HepG2 (cell line): ENCODE measurements at regions not wholly inside any gene's neighbourhood (a gene's known extent, or its start where the extent isn't known, plus 50 kb on each side); places are given as distances from the start of the nearest gene placed in this dataset.

Source experiments
- AGO2 ChIP-seq: fragments of 200-400 bp; formaldehyde crosslinking; optimal IDR thresholded peaks from 2 replicates; pipeline ENCODE3; 2017; ENCODE audit warnings: mild to moderate bottlenecking, low read depth, low read length, moderate library complexity
- ARNT ChIP-seq: fragments of 450-650 bp; IDR thresholded peaks from 2 replicates; pipeline ENCODE4 v1.6.1; 2017
- CBFB ChIP-seq: sonication (generic); formaldehyde crosslinking; IDR thresholded peaks from 2 replicates; pipeline ENCODE4 v1.4.0; 2020; ENCODE audit warnings: missing genetic modification reagents
- HOXA9 ChIP-seq: sonication (generic); formaldehyde crosslinking; IDR thresholded peaks from 2 replicates; pipeline ENCODE4 v1.8.1; 2022; ENCODE audit warnings: missing genetic modification reagents, mild to moderate bottlenecking, moderate library complexity, borderline replicate concordance
- PAX8 ChIP-seq: sonication (generic); formaldehyde crosslinking; IDR thresholded peaks from 2 replicates; pipeline ENCODE4 v1.8.0; 2022; ENCODE audit warnings: mild to moderate bottlenecking, missing genetic modification reagents, borderline replicate concordance
- SMC3 ChIP-seq: IDR thresholded peaks from 2 replicates; pipeline ENCODE4 v1.6.1; 2011; ENCODE audit warnings: low read length, improper control_type of control experiment
- ZBTB1 ChIP-seq: sonication (generic); formaldehyde crosslinking; IDR thresholded peaks from 2 replicates; pipeline ENCODE4 v1.4.0; 2020; ENCODE audit warnings: missing genetic modification reagents, borderline replicate concordance
- ZNF564 ChIP-seq: sonication (generic); formaldehyde crosslinking; IDR thresholded peaks from 2 replicates; pipeline ENCODE4 v1.8.1; 2023; ENCODE audit warnings: mild to moderate bottlenecking, missing genetic modification reagents
- TF ChIP-seq, protein P1 (sequence below): sonication (generic); formaldehyde crosslinking; IDR thresholded peaks from 2 replicates; pipeline ENCODE4 v1.5.0; 2020; ENCODE audit warnings: mild to moderate bottlenecking, missing genetic modification reagents, moderate library complexity
- TF ChIP-seq, protein P2 (sequence below): sonication (generic); formaldehyde crosslinking; IDR thresholded peaks from 2 replicates; pipeline ENCODE4 v1.8.1; 2023; ENCODE audit warnings: missing genetic modification reagents, inconsistent platforms, borderline replicate concordance

DNA sequence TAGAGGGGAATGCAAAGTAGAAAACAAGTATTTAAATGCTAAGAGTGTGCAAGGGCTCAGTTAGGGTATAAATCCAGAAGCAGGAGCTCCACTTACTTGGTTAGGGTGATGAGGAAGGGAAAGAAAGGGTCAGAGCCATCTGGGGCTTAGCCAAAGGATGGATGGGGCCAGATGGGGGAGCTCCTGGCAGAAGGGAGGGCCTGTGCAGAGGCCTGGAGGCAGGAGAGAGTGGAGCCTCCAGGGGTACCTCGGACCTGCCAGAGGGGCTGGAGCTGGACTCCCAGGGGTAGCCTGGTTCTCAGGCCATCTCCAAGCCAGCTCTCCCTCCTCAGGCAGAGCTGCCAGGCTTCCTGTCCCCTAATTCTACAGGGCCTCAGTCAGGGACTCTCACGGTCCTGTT, 506.3 kb downstream of the SHQ1 start:
- no peak for TF ChIP-seq SMC3
- TF ChIP-seq, protein P1, sequence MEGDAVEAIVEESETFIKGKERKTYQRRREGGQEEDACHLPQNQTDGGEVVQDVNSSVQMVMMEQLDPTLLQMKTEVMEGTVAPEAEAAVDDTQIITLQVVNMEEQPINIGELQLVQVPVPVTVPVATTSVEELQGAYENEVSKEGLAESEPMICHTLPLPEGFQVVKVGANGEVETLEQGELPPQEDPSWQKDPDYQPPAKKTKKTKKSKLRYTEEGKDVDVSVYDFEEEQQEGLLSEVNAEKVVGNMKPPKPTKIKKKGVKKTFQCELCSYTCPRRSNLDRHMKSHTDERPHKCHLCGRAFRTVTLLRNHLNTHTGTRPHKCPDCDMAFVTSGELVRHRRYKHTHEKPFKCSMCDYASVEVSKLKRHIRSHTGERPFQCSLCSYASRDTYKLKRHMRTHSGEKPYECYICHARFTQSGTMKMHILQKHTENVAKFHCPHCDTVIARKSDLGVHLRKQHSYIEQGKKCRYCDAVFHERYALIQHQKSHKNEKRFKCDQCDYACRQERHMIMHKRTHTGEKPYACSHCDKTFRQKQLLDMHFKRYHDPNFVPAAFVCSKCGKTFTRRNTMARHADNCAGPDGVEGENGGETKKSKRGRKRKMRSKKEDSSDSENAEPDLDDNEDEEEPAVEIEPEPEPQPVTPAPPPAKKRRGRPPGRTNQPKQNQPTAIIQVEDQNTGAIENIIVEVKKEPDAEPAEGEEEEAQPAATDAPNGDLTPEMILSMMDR (CRISPR knock-in tag), result no peak
- no peak for TF ChIP-seq ZNF564 (CRISPR knock-in tag)
- no peak for TF ChIP-seq ZBTB1
- no peak for TF ChIP-seq CBFB (CRISPR knock-in tag)
- TF ChIP-seq PAX8, result no peak
- no peak for TF ChIP-seq ARNT
- no peak for TF ChIP-seq AGO2
- TF ChIP-seq, protein P2, sequence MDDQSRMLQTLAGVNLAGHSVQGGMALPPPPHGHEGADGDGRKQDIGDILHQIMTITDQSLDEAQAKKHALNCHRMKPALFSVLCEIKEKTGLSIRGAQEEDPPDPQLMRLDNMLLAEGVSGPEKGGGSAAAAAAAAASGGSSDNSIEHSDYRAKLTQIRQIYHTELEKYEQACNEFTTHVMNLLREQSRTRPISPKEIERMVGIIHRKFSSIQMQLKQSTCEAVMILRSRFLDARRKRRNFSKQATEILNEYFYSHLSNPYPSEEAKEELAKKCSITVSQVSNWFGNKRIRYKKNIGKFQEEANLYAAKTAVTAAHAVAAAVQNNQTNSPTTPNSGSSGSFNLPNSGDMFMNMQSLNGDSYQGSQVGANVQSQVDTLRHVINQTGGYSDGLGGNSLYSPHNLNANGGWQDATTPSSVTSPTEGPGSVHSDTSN (CRISPR knock-in tag), result no peak
- TF ChIP-seq HOXA9 (CRISPR knock-in tag), result no peak
